Frontal cortex (tissue), 3 donors: ENCODE measurements at regions not wholly inside any gene's neighbourhood (a gene's known extent, or its start where the extent isn't known, plus 50 kb on each side); places are given as distances from the start of the nearest gene placed in this dataset.
"Not testable (repeated sequence)": the region's sequence is repeated elsewhere in the genome, so short reads cannot be mapped to it uniquely, and the experiment has no call there.

Source experiments
- DNase-seq, 2 donors: peaks; one replicate each; pipeline ENCODE4 v3.0.0; 2012; ENCODE audit warnings: low spot score in 2 of 2
- FAIRE-seq: peaks from 2 replicates; lab custom pipeline; 2012; peaks lifted over from hg19 to GRCh38; lab: Jason Lieb, UNC
- donor health status: control.
- donor health status: control.
- donor health status: control.

GRCh38 chr5:100641833-100642232, 106.7 kb downstream of the FAM174A start:
- DNase-seq (no peak), FAIRE-seq (no peak)

GRCh38 chr5:100643473-100643872, 108.3 kb downstream of the FAM174A start:
- DNase-seq (no peak), FAIRE-seq (no peak)

- FAIRE-seq (no peak), DNase-seq (no peak)
Observed at GRCh38 chr5:100644185-100644584, 109.0 kb downstream of the FAM174A start.

GRCh38 chr5:100644776-100645175, 109.6 kb downstream of the FAM174A start:
- DNase-seq (no peak), FAIRE-seq (no peak)

- DNase-seq, result no peak
- FAIRE-seq, result no peak
Observed at GRCh38 chr5:100646011-100646410, 110.8 kb downstream of the FAM174A start.

GRCh38 chr5:100646691-100647090, 111.5 kb downstream of the FAM174A start:
- FAIRE-seq, result no peak
- DNase-seq, result no peak

GRCh38 chr5:100647461-100648230, 112.5 kb downstream of the FAM174A start:
- no peak for DNase-seq
- FAIRE-seq, result no peak

- no peak for DNase-seq
- FAIRE-seq, result no peak
Observed at GRCh38 chr5:100654895-100655294, 119.7 kb downstream of the FAM174A start.

GRCh38 chr5:100656771-100657170, 121.6 kb downstream of the FAM174A start:
- not testable (repeated sequence) for FAIRE-seq, DNase-seq

- FAIRE-seq (no peak), DNase-seq (no peak)
Observed at GRCh38 chr5:100659080-100659795, 124.1 kb downstream of the FAM174A start.

GRCh38 chr5:100664140-100664539, 129.0 kb downstream of the FAM174A start:
- DNase-seq (no peak), FAIRE-seq (no peak)

- no peak for DNase-seq
- no peak for FAIRE-seq
Observed at GRCh38 chr5:100667161-100667630, 132.0 kb downstream of the FAM174A start.

GRCh38 chr5:100668511-100668910, 133.3 kb downstream of the FAM174A start:
- DNase-seq, result no peak
- no peak for FAIRE-seq

- no peak for DNase-seq
- FAIRE-seq, result no peak
Observed at GRCh38 chr5:100676817-100677631, 141.8 kb downstream of the FAM174A start.

- DNase-seq (no peak), FAIRE-seq (no peak)
Observed at GRCh38 chr5:100682625-100683024, 147.5 kb downstream of the FAM174A start.

GRCh38 chr5:100683881-100684280, 148.7 kb downstream of the FAM174A start:
- no peak for DNase-seq
- FAIRE-seq, result no peak

- not testable (repeated sequence) for DNase-seq, FAIRE-seq
Observed at GRCh38 chr5:100685122-100685521, 149.9 kb downstream of the FAM174A start.

- DNase-seq, FAIRE-seq: not testable (repeated sequence)
Observed at GRCh38 chr5:100688834-100689233, 153.7 kb downstream of the FAM174A start.

- no peak for FAIRE-seq
- no peak for DNase-seq
Observed at GRCh38 chr5:100690036-100690560, 154.9 kb downstream of the FAM174A start.

GRCh38 chr5:100691085-100691484, 155.9 kb downstream of the FAM174A start:
- no peak for DNase-seq
- no peak for FAIRE-seq
